ENCODE measurements at regions not wholly inside any gene's neighbourhood (a gene's known extent, or its start where the extent isn't known, plus 50 kb on each side); places are given as distances from the start of the nearest gene placed in this dataset.

- Histone ChIP-seq H3K27ac (ENCODE audit: low read length) (no peak overlapping the region), H3K4me3 (ENCODE audit: low read depth in 2 of 2, low read length in 2 of 2) (no peak overlapping the region), H3K9me3 (ENCODE audit: control insufficient read depth, insufficient read depth, low read depth, low read length) (no peaks in the 10 kb centered on the region), H3K27me3 (ENCODE audit: control insufficient read depth, insufficient read depth, low read length) (no peaks in the 10 kb centered on the region), H3K4me1 (ENCODE audit: control insufficient read depth, insufficient read depth, low read length) (no peaks in the 10 kb centered on the region), H3K36me3 (ENCODE audit: control insufficient read depth, insufficient read depth, low read length) (no peaks in the 10 kb centered on the region)
- in situ Hi-C loops (cut with HindIII; ENCODE audit: low pct_unique_long_range_greater_than_20kb, low sequenced_read_pairs) (no loop called here), intact Hi-C loops (cut with micrococcal nuclease; ENCODE audit: unreplicated experiment) (no loop called here)
- BruUV-seq (replicated peaks) = no TSS peak
- ATAC-seq = no peak
- CTCF ChIA-PET = no interaction called here
- no peak for DNase-seq (ENCODE audit: low read depth, low spot score)
- no peak for TF ChIP-seq REST (IDR thresholded peaks at IDR 0.05; ENCODE audit: insufficient read depth in 1 of 2, low read depth in 2 of 2, low read length in 1 of 2)
- TF ChIP-seq POLR2AphosphoS5 (IDR thresholded peaks at IDR 0.05; ENCODE audit: low read depth, low read length) = no peak
- no peak for TF ChIP-seq CTCF (IDR thresholded peaks at IDR 0.05)
- TF ChIP-seq TCF7L2 (IDR thresholded peaks at IDR 0.05; ENCODE audit: low read depth, low read length) = no peak
- no peak for TF ChIP-seq SIN3A (IDR thresholded peaks at IDR 0.05; ENCODE audit: borderline replicate concordance, insufficient read depth, low read depth, low read length)
- POLR2A ChIA-PET = no interaction called here
Measured at GRCh38 chr18:67735506-67735905, 219.0 kb upstream of the DSEL start.

DNA sequence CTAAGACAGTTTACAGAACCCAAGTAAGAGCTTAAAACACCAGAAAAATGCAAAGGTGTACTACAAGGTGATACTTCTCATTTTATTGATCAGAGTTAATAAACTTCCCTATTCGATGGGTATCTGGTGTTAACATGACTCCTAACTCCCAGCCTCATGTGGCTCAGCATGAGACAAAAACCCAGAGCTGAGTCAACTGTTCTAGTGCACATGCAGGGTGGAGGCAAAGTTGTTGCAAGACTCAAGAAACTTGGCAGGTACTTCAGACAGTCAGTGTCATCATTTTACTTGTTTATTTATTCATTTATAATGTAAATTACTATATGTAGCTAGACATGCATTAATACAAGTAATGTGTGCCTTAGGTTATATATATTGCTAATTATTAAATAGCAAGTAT, 216.6 kb upstream of the DSEL start:
- in situ Hi-C loops (cut with HindIII; ENCODE audit: low pct_unique_long_range_greater_than_20kb, low sequenced_read_pairs) = no loop called here
- no peaks in the 10 kb centered on the region for H3K27me3 ChIP-seq (ENCODE audit: control insufficient read depth, insufficient read depth, low read length)
- no peak for DNase-seq (ENCODE audit: low read depth, low spot score)
- H3K36me3 ChIP-seq (ENCODE audit: control insufficient read depth, insufficient read depth, low read length) = no peaks in the 10 kb centered on the region
- H3K27ac ChIP-seq (ENCODE audit: low read length) = no peak overlapping the region
- ChIA-PET POLR2A (no interaction called here), CTCF (no interaction called here)
- no TSS peak for BruUV-seq (replicated peaks)
- ATAC-seq = no peak
- TF ChIP-seq CTCF (IDR thresholded peaks at IDR 0.05) (no peak), REST (IDR thresholded peaks at IDR 0.05; ENCODE audit: insufficient read depth in 1 of 2, low read depth in 2 of 2, low read length in 1 of 2) (no peak), SIN3A (IDR thresholded peaks at IDR 0.05; ENCODE audit: borderline replicate concordance, insufficient read depth, low read depth, low read length) (no peak), TCF7L2 (IDR thresholded peaks at IDR 0.05; ENCODE audit: low read depth, low read length) (no peak), POLR2AphosphoS5 (IDR thresholded peaks at IDR 0.05; ENCODE audit: low read depth, low read length) (no peak)
- no peak overlapping the region for H3K4me3 ChIP-seq (ENCODE audit: low read depth in 2 of 2, low read length in 2 of 2)
- H3K4me1 ChIP-seq (ENCODE audit: control insufficient read depth, insufficient read depth, low read length) = no peaks in the 10 kb centered on the region
- intact Hi-C loops (cut with micrococcal nuclease; ENCODE audit: unreplicated experiment) = no loop called here
- H3K9me3 ChIP-seq (ENCODE audit: control insufficient read depth, insufficient read depth, low read depth, low read length) = no peaks in the 10 kb centered on the region
